CD4-positive, alpha-beta T cell treated with Interleukin-12 subunit alpha and Interleukin-12 subunit beta, for 1 hour (primary cell): ENCODE measurements at regions not wholly inside any gene's neighbourhood (a gene's known extent, or its start where the extent isn't known, plus 50 kb on each side); places are given as distances from the start of the nearest gene placed in this dataset.
"Not testable (repeated sequence)": the region's sequence is repeated elsewhere in the genome, so short reads cannot be mapped to it uniquely, and the experiment has no call there.

Experiments used
- DNase-seq: peaks from one replicate; pipeline ENCODE4 v3.0.0-alpha.2; 2020

- no peak for DNase-seq
These were observed 50.8 kb upstream of the SEL1L start for GRCh38 chr14:81584495-81584894.

GRCh38 chr14:81589381-81590065 is 55.9 kb upstream of the SEL1L start:
- DNase-seq, result no peak

GRCh38 chr14:81591266-81591665 is 57.6 kb upstream of the SEL1L start:
- DNase-seq, result no peak

- DNase-seq, result no peak
These were observed 60.4 kb upstream of the SEL1L start for GRCh38 chr14:81594012-81594411.

- no peak for DNase-seq
These were observed 72.0 kb upstream of the SEL1L start for GRCh38 chr14:81605660-81606059.

- DNase-seq, result no peak
These were observed 79.8 kb upstream of the SEL1L start for GRCh38 chr14:81613341-81614045.

- not testable (repeated sequence) for DNase-seq
These were observed 80.6 kb upstream of the SEL1L start for GRCh38 chr14:81614302-81614701.

GRCh38 chr14:81618695-81619094 is 85.0 kb upstream of the SEL1L start:
- DNase-seq, result no peak

- no peak for DNase-seq
These were observed 86.2 kb upstream of the SEL1L start for GRCh38 chr14:81619816-81620215.

- DNase-seq, result not testable (repeated sequence)
These were observed 90.2 kb upstream of the SEL1L start for GRCh38 chr14:81623771-81624396.

- no peak for DNase-seq
These were observed 91.7 kb upstream of the SEL1L start for GRCh38 chr14:81625343-81625742.

- DNase-seq, result no peak
These were observed 98.5 kb upstream of the SEL1L start for GRCh38 chr14:81632157-81632556.

- DNase-seq, result no peak
These were observed 99.8 kb upstream of the SEL1L start for GRCh38 chr14:81633496-81633895.

GRCh38 chr14:81637639-81638038 is 104.0 kb upstream of the SEL1L start:
- DNase-seq, result no peak

GRCh38 chr14:81638656-81639280 is 105.1 kb upstream of the SEL1L start:
- no peak for DNase-seq

GRCh38 chr14:81653626-81654025 is 120.0 kb upstream of the SEL1L start:
- DNase-seq, result no peak

GRCh38 chr14:81655423-81656314 is 122.0 kb upstream of the SEL1L start:
- no peak for DNase-seq

GRCh38 chr14:81656811-81657210 is 123.2 kb upstream of the SEL1L start:
- DNase-seq, result no peak

GRCh38 chr14:81662066-81662465 is 128.4 kb upstream of the SEL1L start:
- DNase-seq, result no peak

GRCh38 chr14:81662570-81663197 is 129.0 kb upstream of the SEL1L start:
- DNase-seq, result no peak

- DNase-seq, result no peak
These were observed 135.1 kb upstream of the SEL1L start for GRCh38 chr14:81668626-81669274.

- DNase-seq, result no peak
These were observed 135.7 kb upstream of the SEL1L start for GRCh38 chr14:81669308-81669707.
